GM18511 (cell line): ENCODE measurements at regions not wholly inside any gene's neighbourhood (a gene's known extent, or its start where the extent isn't known, plus 50 kb on each side); places are given as distances from the start of the nearest gene placed in this dataset.

Source experiments
- ATAC-seq: cut with Tn5 transposase; IDR thresholded peaks from one replicate; pipeline ENCODE4 v1.9.1; 2021; ENCODE audit warnings: mild to moderate bottlenecking, moderate library complexity; ENCODE audit not compliant: unreplicated experiment

- ATAC-seq: no peak
These were observed 105.3 kb upstream of the HSD17B12 start for GRCh38 chr11:43574949-43575912.

GRCh38 chr11:43575913-43576310, 104.6 kb upstream of the HSD17B12 start:
- no peak for ATAC-seq

- ATAC-seq: no peak
These were observed 104.2 kb upstream of the HSD17B12 start for GRCh38 chr11:43576320-43576802.

GRCh38 chr11:43576803-43577521, 103.6 kb upstream of the HSD17B12 start:
- ATAC-seq: no peak

- ATAC-seq: no peak
These were observed 102.8 kb upstream of the HSD17B12 start for GRCh38 chr11:43577566-43578264.

GRCh38 chr11:43578346-43579170, 102.0 kb upstream of the HSD17B12 start:
- ATAC-seq: no peak

GRCh38 chr11:43579171-43579918, 101.2 kb upstream of the HSD17B12 start:
- ATAC-seq: no peak

GRCh38 chr11:43579919-43580276, 100.6 kb upstream of the HSD17B12 start:
- ATAC-seq: no peak

- no peak for ATAC-seq
These were observed 99.7 kb upstream of the HSD17B12 start for GRCh38 chr11:43580735-43581369.

GRCh38 chr11:43581370-43582023, 99.0 kb upstream of the HSD17B12 start:
- no peak for ATAC-seq

GRCh38 chr11:43582024-43582862, 98.3 kb upstream of the HSD17B12 start:
- ATAC-seq: no peak

- no peak for ATAC-seq
These were observed 97.6 kb upstream of the HSD17B12 start for GRCh38 chr11:43582863-43583462.

GRCh38 chr11:43583548-43583947, 97.0 kb upstream of the HSD17B12 start:
- no peak for ATAC-seq

- no peak for ATAC-seq
These were observed 94.5 kb upstream of the HSD17B12 start for GRCh38 chr11:43585877-43586608.

- ATAC-seq: no peak
These were observed 90.8 kb upstream of the HSD17B12 start for GRCh38 chr11:43589601-43590250.

- ATAC-seq: no peak
These were observed 79.0 kb upstream of the HSD17B12 start for GRCh38 chr11:43601511-43601910.
